Keratinocyte (primary cell): ENCODE measurements at regions not wholly inside any gene's neighbourhood (a gene's known extent, or its start where the extent isn't known, plus 50 kb on each side); places are given as distances from the start of the nearest gene placed in this dataset.

ENCODE experiments used
- EZH2 ChIP-seq: IDR thresholded peaks from one replicate; pipeline ENCODE4 v1.6.1; 2012; ENCODE audit warnings: inconsistent platforms, mild to moderate bottlenecking, low read length, moderate library complexity
- TF ChIP-seq, protein P1 (sequence below), 3 experiments: IDR thresholded peaks in 1 of 3; conservative IDR thresholded peaks in 1 of 3; optimal IDR thresholded peaks in 1 of 3; 2 replicates in 2 of 3; 3 replicates in 1 of 3; pipeline versions ENCODE3 to v1.5.1; 2011; ENCODE audit warnings: low read length in 3 of 3, mild to moderate bottlenecking in 3 of 3, moderate library complexity in 2 of 3, control low read depth in 1 of 3, inconsistent platforms in 1 of 3; ENCODE audit not compliant: insufficient read depth in 2 of 3; ENCODE audit errors: extremely low read depth in 1 of 3

DNA sequence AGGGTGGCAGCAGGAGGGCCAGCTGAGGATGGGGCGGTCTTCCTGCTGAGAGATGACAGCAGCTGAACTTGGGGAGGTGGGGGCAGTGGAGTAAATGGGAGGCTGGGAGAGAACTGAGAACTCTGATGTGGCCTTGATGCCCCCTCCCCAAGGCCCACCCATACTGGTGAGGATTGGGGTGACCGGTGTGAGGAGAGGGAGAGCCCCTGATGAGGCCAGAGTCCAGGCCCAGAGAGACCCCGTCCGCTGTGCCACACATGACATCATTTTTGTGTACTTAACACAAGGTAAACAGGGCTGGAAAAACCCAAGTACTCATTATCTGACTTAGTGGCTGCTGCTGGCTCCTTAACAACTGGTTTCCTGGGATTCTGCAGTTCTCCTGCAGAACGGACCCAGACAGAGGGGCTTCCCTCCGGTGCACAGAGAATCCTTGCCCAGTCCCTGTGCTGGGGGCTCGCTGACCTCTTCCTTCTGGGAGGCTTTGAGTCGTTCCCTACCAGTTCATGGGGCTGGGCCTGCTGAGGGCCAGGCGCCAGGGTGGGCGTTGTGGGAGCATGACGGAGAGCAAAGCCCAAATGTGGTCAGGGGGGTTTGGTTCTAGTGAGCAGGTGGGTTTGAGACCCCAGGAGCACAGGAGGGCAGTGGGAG is 207.6 kb downstream of the RAB11FIP4 start:
- TF ChIP-seq, protein P1, sequence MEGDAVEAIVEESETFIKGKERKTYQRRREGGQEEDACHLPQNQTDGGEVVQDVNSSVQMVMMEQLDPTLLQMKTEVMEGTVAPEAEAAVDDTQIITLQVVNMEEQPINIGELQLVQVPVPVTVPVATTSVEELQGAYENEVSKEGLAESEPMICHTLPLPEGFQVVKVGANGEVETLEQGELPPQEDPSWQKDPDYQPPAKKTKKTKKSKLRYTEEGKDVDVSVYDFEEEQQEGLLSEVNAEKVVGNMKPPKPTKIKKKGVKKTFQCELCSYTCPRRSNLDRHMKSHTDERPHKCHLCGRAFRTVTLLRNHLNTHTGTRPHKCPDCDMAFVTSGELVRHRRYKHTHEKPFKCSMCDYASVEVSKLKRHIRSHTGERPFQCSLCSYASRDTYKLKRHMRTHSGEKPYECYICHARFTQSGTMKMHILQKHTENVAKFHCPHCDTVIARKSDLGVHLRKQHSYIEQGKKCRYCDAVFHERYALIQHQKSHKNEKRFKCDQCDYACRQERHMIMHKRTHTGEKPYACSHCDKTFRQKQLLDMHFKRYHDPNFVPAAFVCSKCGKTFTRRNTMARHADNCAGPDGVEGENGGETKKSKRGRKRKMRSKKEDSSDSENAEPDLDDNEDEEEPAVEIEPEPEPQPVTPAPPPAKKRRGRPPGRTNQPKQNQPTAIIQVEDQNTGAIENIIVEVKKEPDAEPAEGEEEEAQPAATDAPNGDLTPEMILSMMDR (optimal IDR thresholded peaks at IDR 0.05 in 1 of 3, IDR thresholded peaks at IDR 0.05 in 1 of 3, conservative IDR thresholded peaks at IDR 0.05 in 1 of 3; ENCODE audit: extremely low read depth in 1 of 3, insufficient read depth in 2 of 3, low read length in 3 of 3), result no peak
- no peak for TF ChIP-seq EZH2
